ENCODE measurements at regions not wholly inside any gene's neighbourhood (a gene's known extent, or its start where the extent isn't known, plus 50 kb on each side); places are given as distances from the start of the nearest gene placed in this dataset.

GRCh38 chr3:191030929-191031328 is 168.1 kb upstream of the OSTN start:
- TF ChIP-seq CTCF (conservative IDR thresholded peaks at IDR 0.05; ENCODE audit: low read length) = no peak
- no peak for TF ChIP-seq EZH2phosphoT487 (IDR thresholded peaks at IDR 0.05; ENCODE audit: borderline replicate concordance, low read depth, low read length)
